MCF 10A (cell line): ENCODE measurements at regions not wholly inside any gene's neighbourhood (a gene's known extent, or its start where the extent isn't known, plus 50 kb on each side); places are given as distances from the start of the nearest gene placed in this dataset.
A peak's percentile ranks its signal among the peaks of the same experiment; 100 is the strongest.
"Not testable (repeated sequence)": the region's sequence is repeated elsewhere in the genome, so short reads cannot be mapped to it uniquely, and the experiment has no call there.

Source experiments
- BruUV-seq: library from RNA; stranded (reverse); fragments of 400-500 nt; replicated peaks from 2 replicates; lab custom pipeline; 2021; lab: Mats Ljungman, UMichigan
- CTCF ChIA-PET: fragments of 300-600 bp; sonication (Branson Sonifier 250); formaldehyde crosslinking; extraction: SDS; loops from one replicate; lab custom pipeline; 2021; ENCODE audit warnings: antibody characterized with exemption, inconsistent platforms; lab: Yijun Ruan, JAX
- POLR2A ChIA-PET: fragments of 300-600, 350-650 bp; sonication (Branson Sonifier 250); formaldehyde crosslinking; extraction: SDS; loops from one replicate; lab custom pipeline; 2020; ENCODE audit warnings: antibody characterized with exemption, inconsistent platforms; lab: Yijun Ruan, JAX
- DNase-seq: peaks from one replicate; pipeline ENCODE4 v3.0.0-alpha.2; 2018; ENCODE audit not compliant: unreplicated experiment
- H3K27ac Mint-ChIP-seq: one replicate; pipeline ENCODE4 v1.8.0; 2022; ENCODE audit warnings: mild to moderate bottlenecking, low read depth, mixed read lengths; ENCODE audit not compliant: unreplicated experiment
- H3K27me3 Mint-ChIP-seq: one replicate; pipeline ENCODE4 v1.8.0; 2022; ENCODE audit warnings: mixed read lengths; ENCODE audit not compliant: insufficient read depth, unreplicated experiment
- H3K36me3 Mint-ChIP-seq: one replicate; pipeline ENCODE4 v1.8.0; 2022; ENCODE audit warnings: mild to moderate bottlenecking, moderate library complexity, mixed read lengths; ENCODE audit not compliant: insufficient read depth, unreplicated experiment
- H3K4me1 Mint-ChIP-seq: one replicate; pipeline ENCODE4 v1.8.0; 2022; ENCODE audit warnings: mixed read lengths; ENCODE audit not compliant: insufficient read depth, unreplicated experiment
- H3K4me3 Mint-ChIP-seq: one replicate; pipeline ENCODE4 v1.8.0; 2022; ENCODE audit warnings: mild to moderate bottlenecking, moderate library complexity, mixed read lengths; ENCODE audit not compliant: unreplicated experiment
- H3K9me3 Mint-ChIP-seq: one replicate; pipeline ENCODE4 v1.8.0; 2022; ENCODE audit warnings: mixed read lengths; ENCODE audit not compliant: unreplicated experiment
- CTCF ChIP-seq: fragments of 200-600 bp; IDR thresholded peaks from one replicate; pipeline ENCODE4 v1.8.0; 2022; ENCODE audit warnings: antibody characterized with exemption, mild to moderate bottlenecking; ENCODE audit not compliant: unreplicated experiment
- intact Hi-C: fragments of 100-400 bp; cut with micrococcal nuclease; formaldehyde crosslinking; loops from 2 replicates; pipeline ENCODE4 v1.14.1; 2022

- ChIA-PET CTCF (no interaction called here), POLR2A (no interaction called here)
- Mint-ChIP-seq H3K27me3 (no peaks in the 10 kb centered on the region), H3K36me3 (no peaks in the 10 kb centered on the region), H3K27ac (no peak overlapping the region), H3K9me3 (peaks cover 38% of the 10 kb centered on the region), H3K4me3 (no peak overlapping the region), H3K4me1 (no peaks in the 10 kb centered on the region)
- no peak for TF ChIP-seq CTCF
- DNase-seq = no peak
- no TSS peak for BruUV-seq
- intact Hi-C loops = no loop called here
Observed at GRCh38 chr19:23571175-23571574, 115.8 kb downstream of the ZNF675 start.

GRCh38 chr19:23568116-23568515, 118.9 kb downstream of the ZNF675 start:
- H3K27me3 Mint-ChIP-seq, H3K27ac Mint-ChIP-seq, intact Hi-C loops, H3K4me1 Mint-ChIP-seq, H3K4me3 Mint-ChIP-seq, POLR2A ChIA-PET, BruUV-seq, H3K36me3 Mint-ChIP-seq, DNase-seq, CTCF ChIA-PET: not testable (repeated sequence)
- peaks cover 57% of the 10 kb centered on the region for H3K9me3 Mint-ChIP-seq

GRCh38 chr19:23565256-23565655, 121.8 kb downstream of the ZNF675 start:
- CTCF ChIA-PET = no interaction called here
- peaks cover 38% of the 10 kb centered on the region for H3K9me3 Mint-ChIP-seq
- peaks cover 5% of the 10 kb centered on the region for H3K36me3 Mint-ChIP-seq
- no peak for TF ChIP-seq CTCF
- no peaks in the 10 kb centered on the region for H3K27me3 Mint-ChIP-seq
- H3K27ac Mint-ChIP-seq = no peak overlapping the region
- no peaks in the 10 kb centered on the region for H3K4me1 Mint-ChIP-seq
- H3K4me3 Mint-ChIP-seq = no peak overlapping the region
- intact Hi-C loops = no loop called here
- no TSS peak for BruUV-seq
- DNase-seq = no peak
- POLR2A ChIA-PET = interaction anchor here (1.0 kb wide), 1 partner anchor 121 kb away, joined by 3 read pairs; the partner anchor contains the start of gene ZNF675

- Mint-ChIP-seq H3K9me3 (peaks cover 47% of the 10 kb centered on the region), H3K27me3 (no peaks in the 10 kb centered on the region), H3K36me3 (peaks cover 5% of the 10 kb centered on the region), H3K27ac (no peak overlapping the region), H3K4me3 (no peak overlapping the region), H3K4me1 (no peaks in the 10 kb centered on the region)
- DNase-seq = no peak
- ChIA-PET CTCF (no interaction called here), POLR2A (interaction anchor here (0.7 kb wide), 1 partner anchor 172 kb away, joined by 3 read pairs; no protein-coding TSS in a partner anchor)
- TF ChIP-seq CTCF = no peak
- intact Hi-C loops = no loop called here
- no TSS peak for BruUV-seq
Observed at GRCh38 chr19:23563326-23563725, 123.7 kb downstream of the ZNF675 start.

GRCh38 chr19:23561341-23561740, 125.7 kb downstream of the ZNF675 start:
- POLR2A ChIA-PET = no interaction called here
- DNase-seq = peak; percentile 85
- intact Hi-C loops = no loop called here
- CTCF ChIA-PET = no interaction called here
- BruUV-seq = no TSS peak
- H3K27ac Mint-ChIP-seq = no peak overlapping the region
- TF ChIP-seq CTCF = no peak
- H3K9me3 Mint-ChIP-seq = peaks cover 36% of the 10 kb centered on the region
- no peaks in the 10 kb centered on the region for H3K4me1 Mint-ChIP-seq
- peaks cover 5% of the 10 kb centered on the region for H3K36me3 Mint-ChIP-seq
- H3K4me3 Mint-ChIP-seq = no peak overlapping the region
- no peaks in the 10 kb centered on the region for H3K27me3 Mint-ChIP-seq
